GM21528 (cell line): ENCODE measurements at regions not wholly inside any gene's neighbourhood (a gene's known extent, or its start where the extent isn't known, plus 50 kb on each side); places are given as distances from the start of the nearest gene placed in this dataset.

Experiments used
- ATAC-seq: cut with Tn5 transposase; IDR thresholded peaks from one replicate; pipeline ENCODE4 v1.9.1; 2021; ENCODE audit warnings: mild to moderate bottlenecking, moderate library complexity; ENCODE audit not compliant: unreplicated experiment, low FRiP score

GRCh38 chr4:152101556-152102435 lies 341.0 kb upstream of the GATB start:
- no peak for ATAC-seq

- ATAC-seq, result no peak
These were observed 339.8 kb upstream of the GATB start for GRCh38 chr4:152100379-152101201.

- no peak for ATAC-seq
These were observed 339.2 kb upstream of the GATB start for GRCh38 chr4:152099981-152100378.

- no peak for ATAC-seq
These were observed 338.7 kb upstream of the GATB start for GRCh38 chr4:152099555-152099954.

- no peak for ATAC-seq
These were observed 338.2 kb upstream of the GATB start for GRCh38 chr4:152099061-152099425.

GRCh38 chr4:152098365-152099060 lies 337.7 kb upstream of the GATB start:
- ATAC-seq, result no peak

- no peak for ATAC-seq
These were observed 336.6 kb upstream of the GATB start for GRCh38 chr4:152097371-152097770.

- ATAC-seq, result no peak
These were observed 334.9 kb upstream of the GATB start for GRCh38 chr4:152095701-152096070.

- no peak for ATAC-seq
These were observed 334.3 kb upstream of the GATB start for GRCh38 chr4:152094970-152095700.

GRCh38 chr4:152091405-152091804 lies 330.6 kb upstream of the GATB start:
- ATAC-seq, result no peak

- no peak for ATAC-seq
These were observed 329.7 kb upstream of the GATB start for GRCh38 chr4:152090543-152090942.

- no peak for ATAC-seq
These were observed 328.8 kb upstream of the GATB start for GRCh38 chr4:152089584-152089983.

GRCh38 chr4:152087335-152087734 lies 326.5 kb upstream of the GATB start:
- no peak for ATAC-seq

- no peak for ATAC-seq
These were observed 324.9 kb upstream of the GATB start for GRCh38 chr4:152085657-152086056.

GRCh38 chr4:152083338-152083737 lies 322.5 kb upstream of the GATB start:
- ATAC-seq, result no peak

- no peak for ATAC-seq
These were observed 320.2 kb upstream of the GATB start for GRCh38 chr4:152081024-152081423.

- ATAC-seq, result no peak
These were observed 318.9 kb upstream of the GATB start for GRCh38 chr4:152079543-152080293.

- no peak for ATAC-seq
These were observed 318.3 kb upstream of the GATB start for GRCh38 chr4:152079079-152079478.

GRCh38 chr4:152077582-152077981 lies 316.8 kb upstream of the GATB start:
- ATAC-seq, result no peak
